Choroid plexus epithelial cell (primary cell): ENCODE measurements at regions not wholly inside any gene's neighbourhood (a gene's known extent, or its start where the extent isn't known, plus 50 kb on each side); places are given as distances from the start of the nearest gene placed in this dataset.

Source experiments
- DNase-seq: peaks from one replicate; pipeline ENCODE4 v3.0.0-alpha.2; 2010; ENCODE audit warnings: low read depth
- H3K4me3 ChIP-seq: 2 replicates; pipeline ENCODE4 v1.5.1; 2011; ENCODE audit warnings: low read depth, mild to moderate bottlenecking, control low read depth, low read length, moderate library complexity
- CTCF ChIP-seq: conservative IDR thresholded peaks from 2 replicates; pipeline ENCODE4 v1.5.1; 2011; ENCODE audit warnings: low read depth, mild to moderate bottlenecking, control low read depth, inconsistent platforms, low read length, moderate library complexity

GRCh38 chr10:78718032-78718572, 350.7 kb upstream of the ZMIZ1 start:
- H3K4me3 ChIP-seq, result no peak overlapping the region
- no peak for DNase-seq

GRCh38 chr10:78719276-78719675, 349.5 kb upstream of the ZMIZ1 start:
- no peak for DNase-seq
- TF ChIP-seq CTCF, result no peak
- H3K4me3 ChIP-seq, result no peak overlapping the region

More at GRCh38 chr10:78718032-78718572, 350.7 kb upstream of the ZMIZ1 start:
- no peak for TF ChIP-seq CTCF

GRCh38 chr10:78720091-78720490, 348.7 kb upstream of the ZMIZ1 start:
- no peak overlapping the region for H3K4me3 ChIP-seq
- no peak for TF ChIP-seq CTCF
- DNase-seq, result no peak

GRCh38 chr10:78721231-78721630, 347.5 kb upstream of the ZMIZ1 start:
- no peak overlapping the region for H3K4me3 ChIP-seq
- no peak for DNase-seq
- TF ChIP-seq CTCF, result no peak

- H3K4me3 ChIP-seq, result no peak overlapping the region
- no peak for DNase-seq
- no peak for TF ChIP-seq CTCF
Measured at GRCh38 chr10:78724846-78725245, 343.9 kb upstream of the ZMIZ1 start.

GRCh38 chr10:78726171-78726570, 342.6 kb upstream of the ZMIZ1 start:
- TF ChIP-seq CTCF, result no peak
- no peak for DNase-seq
- H3K4me3 ChIP-seq, result no peak overlapping the region

GRCh38 chr10:78727251-78727650, 341.5 kb upstream of the ZMIZ1 start:
- TF ChIP-seq CTCF, result no peak
- DNase-seq, result no peak
- no peak overlapping the region for H3K4me3 ChIP-seq
